Raji (cell line): ENCODE measurements at regions not wholly inside any gene's neighbourhood (a gene's known extent, or its start where the extent isn't known, plus 50 kb on each side); places are given as distances from the start of the nearest gene placed in this dataset.

Experiments used
- POLR2A ChIP-seq: IDR thresholded peaks from 2 replicates; pipeline ENCODE4 v1.6.1; 2011; ENCODE audit warnings: low read depth, low read length, control low read depth; ENCODE audit not compliant: insufficient read depth

DNA sequence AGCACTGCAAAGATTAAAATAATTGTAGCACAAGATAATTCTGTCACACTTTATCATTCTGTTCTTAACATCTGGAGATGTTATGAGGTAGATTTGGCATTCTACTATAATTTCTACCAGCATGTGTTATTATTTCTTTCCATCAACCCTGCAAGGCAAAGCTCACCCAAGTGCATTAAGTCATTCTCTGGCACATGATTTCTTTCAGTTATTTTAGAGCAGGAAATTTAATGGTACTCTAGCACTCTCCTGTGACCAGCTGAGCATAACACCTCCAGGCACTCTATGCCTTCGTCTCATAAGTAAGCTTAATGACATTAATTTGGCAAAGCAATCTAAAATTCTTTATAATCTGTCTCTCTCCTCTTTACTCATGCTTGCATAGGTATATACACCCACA, 300.2 kb upstream of the GPR149 start:
- no peak for TF ChIP-seq POLR2A

DNA sequence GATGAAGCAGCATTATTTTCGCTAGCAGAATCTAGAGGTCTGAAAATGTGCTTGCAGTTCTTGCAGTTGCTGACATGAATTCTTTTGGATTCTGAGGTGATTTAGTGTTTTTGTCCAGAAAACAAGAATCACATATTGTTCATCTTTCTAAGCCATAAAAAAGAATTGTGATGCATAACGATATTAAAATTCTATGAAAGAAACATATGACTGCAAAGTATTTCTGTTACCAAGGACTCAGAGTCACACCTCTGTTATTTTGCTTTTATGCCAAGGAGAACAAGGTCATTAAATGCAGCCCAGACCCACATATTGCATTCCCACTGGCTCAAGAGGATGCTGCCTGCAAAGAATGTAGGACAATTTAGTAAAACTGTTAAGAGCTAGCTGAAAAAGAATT, 299.8 kb upstream of the GPR149 start:
- no peak for TF ChIP-seq POLR2A

GRCh38 chr3:154728285-154728684, 298.3 kb upstream of the GPR149 start:
- TF ChIP-seq POLR2A: no peak

GRCh38 chr3:154720921-154721320, 290.9 kb upstream of the GPR149 start:
- TF ChIP-seq POLR2A: no peak

- TF ChIP-seq POLR2A: no peak
Measured at GRCh38 chr3:154718053-154718452, 288.1 kb upstream of the GPR149 start.

DNA sequence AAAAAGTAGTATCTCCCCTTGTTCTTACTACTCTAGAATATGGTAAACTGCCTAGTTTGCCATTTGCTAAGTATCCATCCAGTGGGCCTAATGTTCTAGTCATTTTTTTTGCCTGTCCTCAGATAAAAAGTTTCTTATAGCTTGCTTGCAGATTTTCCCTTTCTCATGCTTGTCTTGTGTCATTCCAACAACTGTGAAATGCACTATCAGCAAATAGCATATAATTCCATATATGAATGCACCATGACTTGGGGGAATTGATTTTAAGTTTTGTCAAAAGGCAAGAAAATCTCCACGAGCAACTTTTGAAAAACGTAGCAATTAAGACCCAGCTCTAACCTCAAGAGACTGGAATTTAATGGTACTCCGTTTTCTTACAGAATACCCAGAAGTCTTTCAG, 286.2 kb upstream of the GPR149 start:
- TF ChIP-seq POLR2A: no peak

DNA sequence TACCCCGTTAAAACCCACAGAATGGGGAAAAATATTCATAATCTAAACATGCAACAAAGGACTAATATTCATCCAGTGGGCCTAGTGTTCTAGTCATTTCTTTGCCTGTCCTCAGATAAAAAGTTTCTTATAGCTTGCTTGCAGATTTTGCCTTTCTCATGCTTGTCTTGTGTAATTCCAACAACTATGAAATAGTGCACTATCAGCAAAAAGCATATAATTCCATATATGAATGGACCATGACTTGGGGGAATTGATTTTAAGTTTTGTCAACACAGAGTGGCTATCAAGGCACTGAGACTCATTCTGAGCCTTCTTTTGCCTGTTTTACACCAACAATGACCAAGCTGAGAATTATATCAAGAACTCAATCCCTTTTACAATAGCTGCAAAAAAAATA, 278.6 kb upstream of the GPR149 start:
- no peak for TF ChIP-seq POLR2A

- TF ChIP-seq POLR2A: no peak
Measured at GRCh38 chr3:154701055-154701454, 271.1 kb upstream of the GPR149 start.

DNA sequence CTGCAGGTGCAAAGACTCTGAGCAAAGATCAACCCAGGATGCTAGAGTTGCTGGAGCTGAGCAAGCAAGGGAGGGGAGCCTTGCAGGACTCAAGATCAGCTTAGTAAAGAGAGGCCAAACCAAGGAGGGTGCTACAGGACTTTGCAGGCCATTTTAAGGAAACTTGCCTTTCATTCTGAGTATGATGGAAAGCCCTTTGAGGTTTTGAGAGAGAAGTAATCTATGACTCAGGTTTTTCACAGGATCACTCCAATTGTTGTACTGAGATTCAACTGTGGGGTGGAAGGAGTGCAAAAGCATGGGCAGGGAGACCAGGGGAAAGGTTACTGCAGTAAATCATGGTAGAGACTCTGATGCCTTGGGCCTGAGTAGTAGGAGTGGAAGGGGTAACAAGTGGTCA, 260.4 kb upstream of the GPR149 start:
- no peak for TF ChIP-seq POLR2A

GRCh38 chr3:154684440-154684839, 254.4 kb upstream of the GPR149 start:
- no peak for TF ChIP-seq POLR2A

DNA sequence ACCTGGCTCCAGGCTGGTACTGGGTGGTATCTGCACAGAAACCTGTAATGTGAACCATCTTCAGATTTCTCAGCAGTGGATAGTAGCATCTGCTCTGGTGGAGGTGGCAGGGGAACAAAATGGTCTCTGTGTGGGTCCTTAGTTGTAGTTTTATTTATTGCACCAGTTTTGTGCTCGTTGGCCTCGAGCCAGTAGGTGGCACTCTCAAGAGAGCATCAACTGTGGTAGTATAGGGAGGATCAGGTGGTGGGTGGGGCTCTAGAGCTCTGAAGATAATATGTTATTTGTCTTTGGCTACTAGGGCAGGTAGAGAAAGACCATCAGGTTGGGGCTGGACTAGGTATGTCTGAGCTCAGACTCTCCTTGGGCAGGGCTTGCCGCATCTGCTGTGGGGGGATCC, 254.0 kb upstream of the GPR149 start:
- no peak for TF ChIP-seq POLR2A

DNA sequence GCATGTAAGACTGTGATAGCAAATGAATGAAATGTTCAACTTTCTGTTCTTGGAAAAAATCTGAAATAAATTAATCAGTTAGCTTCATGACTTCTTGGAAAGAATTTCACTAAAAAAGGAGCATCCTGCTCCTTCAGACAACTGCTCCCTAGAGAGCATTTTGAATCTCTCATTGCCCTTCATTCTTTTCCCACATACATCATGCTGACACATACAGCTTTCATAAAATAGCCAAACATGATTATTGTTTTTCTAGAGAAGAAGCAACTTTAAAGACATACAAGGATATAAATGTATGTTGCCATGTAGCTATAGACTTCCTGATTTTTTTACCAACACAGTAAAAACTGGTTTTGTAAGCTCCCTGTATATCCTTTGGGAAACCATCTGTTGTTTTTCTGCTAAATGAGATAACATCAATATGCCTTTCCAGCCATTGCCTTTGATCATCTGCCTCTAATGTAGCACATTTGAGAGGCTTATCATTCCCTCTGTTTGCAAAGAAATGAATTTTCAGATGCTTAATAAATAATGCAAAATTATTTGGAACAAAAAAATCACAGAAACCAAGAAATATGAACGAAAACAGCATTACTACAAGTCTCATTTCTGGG, 248.2 kb upstream of the GPR149 start:
- TF ChIP-seq POLR2A: no peak

DNA sequence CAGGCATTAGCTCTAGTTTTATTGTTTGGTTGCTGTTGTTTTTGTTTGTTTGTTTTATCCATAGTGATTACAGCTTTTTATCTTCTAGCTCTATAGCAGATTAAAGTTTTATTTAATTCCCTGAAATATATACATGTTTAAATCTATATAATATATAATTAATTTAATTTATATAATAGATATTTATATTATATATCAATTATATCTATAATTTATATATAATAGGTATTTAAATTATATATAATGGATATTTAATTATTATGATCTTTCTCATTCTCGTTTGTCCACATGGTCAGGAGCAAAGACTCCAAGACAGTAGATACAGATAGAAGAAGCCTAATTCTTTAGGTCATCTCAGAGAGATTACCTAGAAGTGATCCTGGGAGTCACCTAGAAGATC, 238.8 kb upstream of the GPR149 start:
- TF ChIP-seq POLR2A: no peak

GRCh38 chr3:154668187-154668586, 238.2 kb upstream of the GPR149 start:
- TF ChIP-seq POLR2A: no peak

DNA sequence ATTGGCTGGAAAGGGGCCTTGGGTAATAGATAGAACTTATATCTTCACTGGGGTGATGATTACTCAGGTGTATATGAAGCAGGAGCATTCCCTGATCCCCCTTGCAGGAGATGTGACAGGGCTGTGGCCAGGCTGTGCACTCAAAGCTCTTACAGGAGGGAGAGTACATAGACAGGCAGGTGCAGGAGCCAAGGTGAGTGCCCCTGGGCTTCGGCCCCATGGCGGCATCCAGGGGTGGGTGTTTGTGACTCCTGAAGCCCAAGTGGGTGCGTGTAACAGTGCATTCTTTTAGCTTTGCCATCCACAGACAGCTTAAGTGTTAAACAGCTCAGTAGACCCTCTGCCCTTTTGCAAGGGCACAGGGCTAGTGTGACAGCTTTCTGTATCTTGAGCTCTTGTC, 236.6 kb upstream of the GPR149 start:
- no peak for TF ChIP-seq POLR2A

DNA sequence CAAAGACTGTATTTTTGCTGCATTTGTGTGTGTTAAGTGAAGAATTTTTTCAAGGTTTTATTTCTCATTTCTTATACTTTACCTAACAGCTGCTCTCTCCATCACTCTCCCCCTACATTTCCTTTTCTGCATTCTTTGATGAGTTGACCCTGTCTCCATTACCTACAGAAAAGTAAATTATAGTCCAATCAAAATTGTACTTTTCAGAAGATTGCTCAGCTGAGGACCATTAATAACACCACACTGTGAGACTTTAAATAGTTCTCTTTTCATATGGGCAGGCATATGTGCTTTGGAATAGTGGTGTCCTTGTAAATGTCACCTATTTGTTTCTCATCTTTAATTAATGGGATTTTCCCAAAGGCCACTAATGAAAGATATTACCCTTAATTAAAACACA, 234.7 kb upstream of the GPR149 start:
- no peak for TF ChIP-seq POLR2A

DNA sequence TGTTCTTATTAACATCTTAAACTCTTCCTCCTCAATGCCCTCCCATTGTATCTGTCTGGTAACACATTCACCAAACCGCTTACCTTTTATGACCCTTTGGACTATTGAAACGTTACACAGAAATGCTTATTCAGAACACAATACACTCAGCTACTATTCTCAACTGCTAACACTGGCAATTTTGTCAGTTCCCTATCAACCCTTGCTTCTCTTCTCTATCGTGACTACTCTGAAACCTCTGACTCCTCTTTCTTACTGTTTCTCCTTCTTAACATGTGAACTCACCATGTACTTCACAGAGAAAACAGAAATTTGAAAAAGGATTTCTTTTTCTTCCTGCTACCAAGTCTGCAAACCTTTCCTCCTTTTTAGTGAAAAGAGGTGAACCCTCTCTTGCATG, 232.9 kb upstream of the GPR149 start:
- TF ChIP-seq POLR2A: no peak
